SHP77 (cell line): ENCODE measurements at regions not wholly inside any gene's neighbourhood (a gene's known extent, or its start where the extent isn't known, plus 50 kb on each side); places are given as distances from the start of the nearest gene placed in this dataset.
"Not testable (repeated sequence)": the region's sequence is repeated elsewhere in the genome, so short reads cannot be mapped to it uniquely, and the experiment has no call there.

Experiments used
- DNase-seq, 2 experiments: peaks; one replicate each; lab custom pipeline; 2025; lab: John Stamatoyannopoulos, UW

GRCh38 chr5:155619688-155620087, 606.1 kb downstream of the KIF4B start:
- DNase-seq, result no peak

- no peak for DNase-seq
Measured at GRCh38 chr5:155620821-155621410, 607.4 kb downstream of the KIF4B start.

GRCh38 chr5:155624597-155625241, 611.2 kb downstream of the KIF4B start:
- DNase-seq, result no peak

DNA sequence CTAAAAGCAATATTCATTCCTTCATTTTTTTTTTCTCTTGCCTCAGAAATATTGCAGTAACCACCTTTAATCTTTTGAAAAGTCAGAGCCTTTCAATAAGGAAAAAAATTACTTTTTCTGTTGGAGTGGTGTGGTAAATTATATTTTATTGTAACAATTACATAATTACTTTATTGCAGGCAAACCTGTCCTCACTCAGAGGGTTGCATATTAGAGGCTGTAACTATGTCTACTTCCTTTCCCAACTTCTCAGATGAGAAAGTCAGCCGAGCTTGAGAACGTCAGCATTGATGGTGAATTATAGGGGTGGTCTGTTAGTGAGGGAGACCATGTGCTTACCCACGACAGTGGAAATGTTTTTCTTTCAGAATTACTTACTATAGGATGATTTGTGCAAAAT, 611.8 kb downstream of the KIF4B start:
- no peak for DNase-seq

DNA sequence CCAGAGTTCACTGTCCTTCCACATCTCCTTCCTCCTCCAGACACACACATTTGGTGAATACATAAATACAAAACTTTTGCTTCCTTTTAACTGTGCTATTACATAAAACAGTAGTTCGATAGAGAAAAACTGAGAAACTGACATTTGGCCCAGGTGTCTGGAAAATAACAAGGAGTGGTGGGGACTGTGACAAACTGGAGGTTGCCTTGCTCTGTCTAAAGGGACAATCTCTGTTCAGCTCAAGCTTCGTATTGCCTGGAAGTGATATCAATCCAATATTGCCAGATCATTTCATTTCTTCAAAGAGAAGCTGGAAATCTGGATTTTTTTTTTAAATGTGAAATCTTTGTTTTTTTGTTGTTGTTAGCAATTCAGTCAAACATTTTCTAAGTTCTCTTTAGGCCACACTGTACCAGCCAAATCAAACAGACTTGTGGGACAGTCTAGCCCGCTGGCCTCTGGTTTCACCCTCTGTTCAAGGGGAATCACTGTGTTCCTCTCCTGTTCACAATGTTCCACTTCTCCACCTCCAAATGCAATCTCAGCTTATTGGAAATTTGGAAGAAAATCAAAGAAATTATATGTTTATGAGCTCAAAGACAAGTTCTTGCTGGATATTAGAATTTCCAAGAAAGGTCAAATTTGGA, 612.5 kb downstream of the KIF4B start:
- DNase-seq, result no peak

GRCh38 chr5:155626592-155626991, 613.0 kb downstream of the KIF4B start:
- DNase-seq, result no peak

DNA sequence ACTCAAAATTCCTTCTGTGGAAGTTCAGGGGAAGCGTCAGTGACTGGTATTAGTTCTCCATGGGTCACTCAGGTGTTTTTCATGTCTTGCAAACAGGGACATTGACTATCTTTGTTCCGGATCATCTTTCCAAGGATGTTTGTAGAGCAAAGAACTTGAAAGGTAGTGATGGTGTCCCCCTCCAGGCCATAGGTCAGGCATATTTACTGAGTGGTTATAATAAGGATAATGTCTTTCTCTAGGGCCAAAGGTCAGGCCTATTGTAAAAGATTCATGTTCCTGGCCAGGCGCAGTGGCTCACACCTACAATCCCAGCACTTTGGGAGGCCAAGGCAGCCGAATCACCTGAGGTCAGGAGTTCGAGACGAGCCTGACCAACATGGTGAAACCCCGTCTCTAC, 614.8 kb downstream of the KIF4B start:
- no peak for DNase-seq

- DNase-seq, result no peak
Measured at GRCh38 chr5:155629597-155629996, 616.0 kb downstream of the KIF4B start.

GRCh38 chr5:155631116-155631515, 617.6 kb downstream of the KIF4B start:
- no peak for DNase-seq

- DNase-seq, result no peak
Measured at GRCh38 chr5:155633338-155633957, 619.9 kb downstream of the KIF4B start.

DNA sequence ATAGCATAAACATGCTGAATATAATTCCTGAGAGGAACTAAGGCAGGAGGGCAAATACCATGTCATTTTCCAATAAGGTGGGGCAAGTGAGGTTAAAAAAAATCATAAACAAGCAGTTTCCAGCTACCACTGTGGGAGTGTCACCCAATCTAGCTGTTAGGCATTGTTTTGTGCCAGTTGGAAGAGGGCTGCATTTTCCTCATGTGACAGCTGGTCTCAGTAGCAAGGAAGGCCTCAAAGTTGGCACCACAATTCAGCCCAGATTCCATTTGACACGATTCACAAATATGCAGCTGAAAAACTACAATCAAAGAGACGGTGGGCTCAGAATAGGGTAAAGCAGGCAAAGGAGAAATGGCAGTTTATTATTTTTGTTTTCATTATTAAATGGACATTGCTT, 636.1 kb downstream of the KIF4B start:
- no peak for DNase-seq

DNA sequence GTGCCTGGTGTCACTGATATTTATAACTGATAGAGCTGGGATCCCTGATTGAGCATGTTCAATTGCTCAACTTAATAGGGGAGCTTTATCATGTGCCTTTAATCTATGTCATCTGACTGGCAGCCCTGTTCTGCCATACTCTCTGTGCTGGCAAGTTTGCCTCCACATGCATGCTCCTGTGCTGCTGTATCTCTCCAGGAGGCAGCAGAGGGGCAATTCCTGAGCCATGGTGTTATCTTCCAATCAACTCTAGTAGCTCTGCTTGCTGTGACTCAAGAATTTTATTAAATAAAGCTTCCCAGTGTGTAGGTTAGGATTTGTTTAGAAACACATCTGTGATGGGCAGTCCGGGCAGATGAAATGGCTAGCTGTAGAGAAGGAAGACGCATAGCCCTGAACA, 642.0 kb downstream of the KIF4B start:
- no peak for DNase-seq

- no peak for DNase-seq
Measured at GRCh38 chr5:155661859-155662258, 648.3 kb downstream of the KIF4B start.

DNA sequence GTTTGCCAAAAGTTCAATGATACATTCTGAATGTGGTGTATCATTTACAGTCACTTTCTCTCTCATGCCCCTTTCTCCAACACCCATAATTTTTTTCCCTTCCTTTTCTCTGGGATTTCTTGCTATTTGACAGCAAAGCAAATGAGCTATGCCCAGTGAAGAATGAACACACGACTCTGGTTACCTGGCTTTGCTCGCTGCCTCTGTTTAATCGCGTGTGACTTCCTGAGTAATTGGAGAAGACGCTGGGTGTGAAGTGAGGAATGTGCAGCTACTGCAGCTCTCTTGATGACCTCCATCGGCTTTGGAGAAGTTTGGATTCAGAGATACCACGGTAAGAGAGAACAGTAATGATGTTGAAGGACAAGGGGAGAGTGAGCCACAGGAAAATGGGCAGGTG, 651.8 kb downstream of the KIF4B start:
- no peak for DNase-seq

DNA sequence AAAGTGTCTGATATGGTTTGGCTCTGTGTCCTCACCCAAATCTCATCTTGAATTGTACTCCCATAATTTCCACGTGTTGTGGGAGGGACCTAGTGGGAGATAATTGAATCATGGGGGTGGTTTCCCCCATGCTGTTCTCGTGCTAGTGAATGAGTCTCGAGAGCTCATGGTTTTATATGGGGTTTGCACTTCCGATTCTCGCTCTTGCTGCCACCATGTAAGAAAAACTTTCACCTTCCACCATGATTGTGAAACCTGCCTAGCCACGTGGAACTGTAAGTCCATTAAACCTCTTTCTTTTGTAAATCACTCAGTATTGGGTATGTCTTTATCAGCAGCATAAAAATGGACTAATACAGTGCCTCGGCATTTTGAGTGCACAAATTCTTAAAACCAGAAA, 655.0 kb upstream of the SGCD start:
- not testable (repeated sequence) for DNase-seq

DNA sequence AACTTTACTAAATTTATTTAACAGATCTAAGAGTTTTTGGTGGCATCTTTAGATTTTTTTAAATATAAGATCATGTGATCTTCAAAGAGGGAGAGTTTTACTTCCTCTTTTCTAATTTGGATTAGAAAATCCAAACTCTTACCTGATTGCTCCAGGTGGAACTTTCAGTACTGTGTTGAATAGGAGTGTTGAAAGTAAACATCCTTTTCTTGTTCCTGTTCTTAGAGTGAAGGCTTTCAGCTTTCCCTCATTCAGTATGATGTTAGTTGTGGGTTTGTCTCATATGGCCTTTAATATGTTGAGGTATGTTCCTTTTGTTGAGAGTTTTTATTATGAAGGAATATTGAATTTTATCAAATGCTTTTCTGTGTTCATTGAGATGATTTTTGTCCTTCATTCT, 650.0 kb upstream of the SGCD start:
- DNase-seq, result no peak

- DNase-seq, result no peak
Measured at GRCh38 chr5:155678371-155678770, 648.6 kb upstream of the SGCD start.

DNA sequence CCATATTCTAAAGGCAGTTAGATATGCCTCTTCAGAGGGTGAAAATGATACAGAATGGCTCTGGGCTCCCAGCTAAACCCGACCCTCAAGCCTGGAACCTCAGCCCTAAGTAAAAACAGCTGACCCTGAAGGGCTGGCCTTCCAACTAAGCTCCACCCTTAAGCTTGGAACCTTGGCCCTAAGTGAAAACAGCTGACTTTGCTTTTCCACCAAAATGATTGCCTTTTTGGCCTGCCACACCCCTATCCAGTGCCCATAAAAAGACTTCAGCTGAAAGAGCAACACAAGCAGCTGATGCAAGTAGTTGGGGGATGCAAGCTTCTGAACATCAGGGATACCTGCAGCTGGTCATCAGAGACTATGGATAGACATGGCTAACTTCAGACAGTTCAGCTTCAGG, 647.4 kb upstream of the SGCD start:
- no peak for DNase-seq

GRCh38 chr5:155684417-155684816, 642.5 kb upstream of the SGCD start:
- no peak for DNase-seq

DNA sequence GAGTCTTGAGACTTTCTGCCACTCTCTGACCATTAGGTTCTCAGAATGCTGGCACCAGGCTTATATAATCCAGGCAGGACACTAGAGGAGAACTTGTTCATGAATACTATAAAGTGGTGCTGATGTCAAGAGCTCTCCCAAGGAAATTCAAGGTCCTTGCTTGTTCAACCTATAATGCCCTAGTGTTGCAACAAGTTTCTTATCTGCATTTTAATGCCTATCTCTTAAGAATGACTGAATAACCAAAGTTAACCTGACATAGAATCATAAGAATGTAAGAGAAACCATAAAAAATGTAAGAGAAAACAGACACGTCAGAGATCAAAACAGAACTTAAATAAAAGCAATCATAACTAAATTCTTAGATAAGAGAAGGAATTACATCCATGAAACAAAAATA, 640.8 kb upstream of the SGCD start:
- no peak for DNase-seq

- DNase-seq, result no peak
Measured at GRCh38 chr5:155689406-155689805, 637.6 kb upstream of the SGCD start.

- DNase-seq, result no peak
Measured at GRCh38 chr5:155696362-155696761, 630.6 kb upstream of the SGCD start.

DNA sequence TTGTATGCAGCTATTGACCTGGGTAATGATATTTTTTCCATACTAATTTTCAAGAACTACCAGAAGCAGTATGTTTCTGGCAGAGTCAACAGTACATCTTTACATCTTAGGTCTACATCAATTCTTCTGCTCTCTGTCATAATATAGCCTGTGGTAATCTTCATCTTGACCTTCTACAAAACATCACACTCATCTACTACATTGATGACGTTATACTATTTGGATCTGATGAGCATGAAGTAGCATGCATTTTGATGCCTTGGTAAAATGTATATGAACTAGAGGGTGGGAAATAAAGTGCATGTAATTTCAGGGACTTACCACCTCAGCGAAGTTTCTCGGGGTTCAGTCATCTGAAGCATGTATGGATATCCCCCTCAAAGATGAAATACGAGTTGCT, 629.7 kb upstream of the SGCD start:
- no peak for DNase-seq
